DND-41 (cell line): ENCODE measurements at regions not wholly inside any gene's neighbourhood (a gene's known extent, or its start where the extent isn't known, plus 50 kb on each side); places are given as distances from the start of the nearest gene placed in this dataset.

ENCODE experiments used
- ATAC-seq: fragments of 200-7000 bp; cut with Tn5 transposase; 3 replicates; pipeline ENCODE4 v1.9.1; 2021; ENCODE audit warnings: low read depth; ENCODE audit not compliant: insufficient read depth
- DNase-seq: peaks from one replicate; pipeline ENCODE4 v3.0.0-alpha.2; 2020
- H2AFZ ChIP-seq: 2 replicates; pipeline ENCODE4 v1.6.0; 2012; ENCODE audit warnings: low read depth, low read length
- H3K27ac ChIP-seq: 2 replicates; pipeline ENCODE4 v1.5.1; 2012; ENCODE audit warnings: low read length, inconsistent platforms
- H3K27me3 ChIP-seq: fragments of 200-600 bp; sonication (generic); 2 replicates; pipeline ENCODE4 v1.6.0; 2012; ENCODE audit warnings: low read length, mild to moderate bottlenecking, inconsistent platforms; ENCODE audit not compliant: insufficient read depth, poor library complexity
- H3K36me3 ChIP-seq: 2 replicates; pipeline ENCODE4 v1.5.1; 2012; ENCODE audit warnings: low read length, inconsistent platforms; ENCODE audit not compliant: insufficient read depth
- H3K4me1 ChIP-seq: 2 replicates; pipeline ENCODE4 v1.5.1; 2012; ENCODE audit warnings: mild to moderate bottlenecking, low read length; ENCODE audit not compliant: insufficient read depth
- H3K4me2 ChIP-seq: 2 replicates; pipeline ENCODE4 v1.6.0; 2012; ENCODE audit warnings: mild to moderate bottlenecking, moderate library complexity, low read length, inconsistent platforms; ENCODE audit not compliant: insufficient read depth
- H3K4me3 ChIP-seq, 2 experiments: fragments of 200-600 bp in 1 of 2; shearing (Covaris generic) in 1 of 2; 2 replicates each; pipeline ENCODE4 v1.5.1; 2012 to 2016; ENCODE audit warnings: inconsistent platforms in 2 of 2, low read length in 2 of 2, mild to moderate bottlenecking in 2 of 2, low read depth in 1 of 2, moderate library complexity in 1 of 2
- H3K79me2 ChIP-seq: 2 replicates; pipeline ENCODE4 v1.6.0; 2012; ENCODE audit warnings: low read length, inconsistent platforms; ENCODE audit not compliant: insufficient read depth
- H3K9ac ChIP-seq: 2 replicates; pipeline ENCODE4 v1.6.0; 2012; ENCODE audit warnings: low read depth, mild to moderate bottlenecking, inconsistent platforms, low read length, moderate library complexity
- H3K9me3 ChIP-seq: 2 replicates; pipeline ENCODE4 v1.5.1; 2012; ENCODE audit warnings: low read length, moderate library complexity, mild to moderate bottlenecking, inconsistent platforms; ENCODE audit not compliant: insufficient read depth, severe bottlenecking
- H4K20me1 ChIP-seq: 2 replicates; pipeline ENCODE4 v1.6.0; 2012; ENCODE audit warnings: low read length; ENCODE audit not compliant: insufficient read depth
- EZH2 ChIP-seq: IDR thresholded peaks from 3 replicates; pipeline ENCODE4 v1.6.1; 2012; ENCODE audit warnings: borderline replicate concordance, low read depth, mild to moderate bottlenecking, moderate library complexity, low read length, inconsistent platforms; ENCODE audit not compliant: severe bottlenecking
- TF ChIP-seq, protein P1 (sequence below): IDR thresholded peaks from 2 replicates; pipeline ENCODE4 v1.5.1; 2012; ENCODE audit warnings: borderline replicate concordance, low read length, moderate library complexity, mild to moderate bottlenecking; ENCODE audit not compliant: poor library complexity, severe bottlenecking; ENCODE audit errors: extremely low read depth

- Histone ChIP-seq H3K9me3 (no peaks in the 10 kb centered on the region), H3K27me3 (no peaks in the 10 kb centered on the region), H3K27ac (no peak overlapping the region), H3K79me2 (no peaks in the 10 kb centered on the region), H2AFZ (no peak overlapping the region), H3K4me1 (no peaks in the 10 kb centered on the region), H3K4me2 (no peak overlapping the region), H3K9ac (no peak overlapping the region), H3K4me3 (no peak overlapping the region), H3K36me3 (no peaks in the 10 kb centered on the region), H4K20me1 (no peaks in the 10 kb centered on the region)
- no peak for TF ChIP-seq EZH2
- TF ChIP-seq, protein P1, sequence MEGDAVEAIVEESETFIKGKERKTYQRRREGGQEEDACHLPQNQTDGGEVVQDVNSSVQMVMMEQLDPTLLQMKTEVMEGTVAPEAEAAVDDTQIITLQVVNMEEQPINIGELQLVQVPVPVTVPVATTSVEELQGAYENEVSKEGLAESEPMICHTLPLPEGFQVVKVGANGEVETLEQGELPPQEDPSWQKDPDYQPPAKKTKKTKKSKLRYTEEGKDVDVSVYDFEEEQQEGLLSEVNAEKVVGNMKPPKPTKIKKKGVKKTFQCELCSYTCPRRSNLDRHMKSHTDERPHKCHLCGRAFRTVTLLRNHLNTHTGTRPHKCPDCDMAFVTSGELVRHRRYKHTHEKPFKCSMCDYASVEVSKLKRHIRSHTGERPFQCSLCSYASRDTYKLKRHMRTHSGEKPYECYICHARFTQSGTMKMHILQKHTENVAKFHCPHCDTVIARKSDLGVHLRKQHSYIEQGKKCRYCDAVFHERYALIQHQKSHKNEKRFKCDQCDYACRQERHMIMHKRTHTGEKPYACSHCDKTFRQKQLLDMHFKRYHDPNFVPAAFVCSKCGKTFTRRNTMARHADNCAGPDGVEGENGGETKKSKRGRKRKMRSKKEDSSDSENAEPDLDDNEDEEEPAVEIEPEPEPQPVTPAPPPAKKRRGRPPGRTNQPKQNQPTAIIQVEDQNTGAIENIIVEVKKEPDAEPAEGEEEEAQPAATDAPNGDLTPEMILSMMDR = no peak
- ATAC-seq (no peak), DNase-seq (no peak)
These were observed 122.5 kb upstream of the SPHKAP start for GRCh38 chr2:228303960-228304359.

DNA sequence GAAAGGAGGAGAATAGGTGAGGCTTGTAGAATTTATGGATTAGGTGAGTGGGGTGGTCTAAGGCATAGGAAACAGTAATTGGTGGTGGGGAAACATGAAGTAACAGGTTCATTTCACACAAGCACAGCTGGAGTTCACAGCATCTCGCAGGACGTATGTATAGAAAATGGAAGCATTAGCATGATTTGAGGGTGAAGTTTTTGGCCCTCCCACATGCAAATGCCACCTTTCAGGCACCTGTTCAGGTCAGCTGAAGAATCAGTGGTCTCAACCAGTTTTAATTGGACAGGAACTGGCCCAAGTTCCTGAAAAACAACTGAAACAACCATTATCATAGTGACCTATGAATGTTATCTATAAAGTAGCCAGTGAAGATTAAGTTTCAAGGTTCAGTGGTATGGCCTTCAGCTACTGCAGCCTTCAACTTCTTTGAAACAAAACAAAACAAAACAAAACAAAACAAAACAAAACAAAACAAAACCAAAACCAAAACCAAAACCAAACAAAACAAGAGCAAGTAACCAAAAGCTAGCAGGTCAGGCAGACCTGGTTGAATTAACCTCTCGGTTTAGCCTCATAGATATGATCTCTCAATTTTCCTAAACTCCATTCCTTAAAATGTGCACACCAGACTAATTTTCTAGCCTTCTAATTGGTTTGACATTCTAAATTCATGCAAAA is 102.1 kb upstream of the SPHKAP start:
- no peaks in the 10 kb centered on the region for H4K20me1 ChIP-seq
- no peak overlapping the region for H3K4me3 ChIP-seq
- DNase-seq (no peak), ATAC-seq (no peak)
- no peaks in the 10 kb centered on the region for H3K27me3 ChIP-seq
- H3K4me2 ChIP-seq = no peak overlapping the region
- H3K36me3 ChIP-seq = no peaks in the 10 kb centered on the region
- no peaks in the 10 kb centered on the region for H3K79me2 ChIP-seq
- no peak overlapping the region for H3K9ac ChIP-seq
- no peak overlapping the region for H2AFZ ChIP-seq
- no peak for TF ChIP-seq EZH2
- TF ChIP-seq, protein P1 = no peak
- H3K27ac ChIP-seq = no peak overlapping the region
- H3K9me3 ChIP-seq = no peaks in the 10 kb centered on the region
- no peaks in the 10 kb centered on the region for H3K4me1 ChIP-seq

DNA sequence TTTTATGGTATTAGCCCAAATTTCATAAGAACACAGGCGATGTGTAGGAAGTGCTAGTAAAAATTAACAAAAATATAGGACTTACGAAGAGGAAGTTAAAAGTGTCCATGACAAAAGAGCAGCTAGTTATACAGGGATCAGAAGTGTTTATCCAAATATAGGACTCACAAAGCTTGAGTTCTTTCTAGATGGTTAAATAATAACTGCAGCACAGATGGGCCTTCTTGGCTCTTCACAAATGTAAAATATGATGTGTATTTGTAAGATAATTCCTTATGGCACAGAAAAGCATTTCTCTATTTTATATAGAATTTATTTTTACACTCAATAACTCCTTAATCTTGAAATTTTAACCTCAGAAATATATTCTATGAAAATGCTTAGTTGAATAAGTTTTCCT is 100.9 kb upstream of the SPHKAP start:
- no peaks in the 10 kb centered on the region for H3K27me3 ChIP-seq
- H3K4me1 ChIP-seq = no peaks in the 10 kb centered on the region
- DNase-seq (no peak), ATAC-seq (no peak)
- no peak overlapping the region for H3K4me3 ChIP-seq
- H3K79me2 ChIP-seq = no peaks in the 10 kb centered on the region
- H3K9ac ChIP-seq = no peak overlapping the region
- no peaks in the 10 kb centered on the region for H4K20me1 ChIP-seq
- H3K36me3 ChIP-seq = no peaks in the 10 kb centered on the region
- no peak overlapping the region for H3K27ac ChIP-seq
- no peaks in the 10 kb centered on the region for H3K9me3 ChIP-seq
- TF ChIP-seq EZH2 = no peak
- TF ChIP-seq, protein P1 = no peak
- no peak overlapping the region for H2AFZ ChIP-seq
- no peak overlapping the region for H3K4me2 ChIP-seq
